Daoy (cell line): ENCODE measurements at regions not wholly inside any gene's neighbourhood (a gene's known extent, or its start where the extent isn't known, plus 50 kb on each side); places are given as distances from the start of the nearest gene placed in this dataset.

Source experiments
- DNase-seq: peaks from one replicate; pipeline ENCODE4 v3.0.0-alpha.2; 2015; ENCODE audit warnings: low read depth

DNA sequence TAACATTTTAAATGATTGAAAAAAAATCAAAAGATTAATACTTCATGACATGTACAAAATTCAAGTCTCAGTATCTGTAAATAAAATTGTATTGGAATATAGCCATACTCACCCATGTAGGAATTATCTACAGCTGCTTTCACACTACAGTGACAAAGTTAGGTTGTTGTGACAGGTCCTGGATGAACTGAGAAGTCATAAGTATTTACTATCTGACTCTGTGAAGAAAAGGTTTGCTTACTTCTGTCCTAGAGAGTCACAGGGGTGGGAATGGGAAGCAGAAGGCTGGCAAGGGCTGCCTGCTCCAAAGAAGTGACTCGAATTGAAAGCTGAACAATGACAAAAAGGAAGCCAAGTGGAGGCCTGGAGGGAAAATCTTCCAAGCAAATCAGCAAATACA is 155.2 kb downstream of the SLC30A10 start:
- no peak for DNase-seq

DNA sequence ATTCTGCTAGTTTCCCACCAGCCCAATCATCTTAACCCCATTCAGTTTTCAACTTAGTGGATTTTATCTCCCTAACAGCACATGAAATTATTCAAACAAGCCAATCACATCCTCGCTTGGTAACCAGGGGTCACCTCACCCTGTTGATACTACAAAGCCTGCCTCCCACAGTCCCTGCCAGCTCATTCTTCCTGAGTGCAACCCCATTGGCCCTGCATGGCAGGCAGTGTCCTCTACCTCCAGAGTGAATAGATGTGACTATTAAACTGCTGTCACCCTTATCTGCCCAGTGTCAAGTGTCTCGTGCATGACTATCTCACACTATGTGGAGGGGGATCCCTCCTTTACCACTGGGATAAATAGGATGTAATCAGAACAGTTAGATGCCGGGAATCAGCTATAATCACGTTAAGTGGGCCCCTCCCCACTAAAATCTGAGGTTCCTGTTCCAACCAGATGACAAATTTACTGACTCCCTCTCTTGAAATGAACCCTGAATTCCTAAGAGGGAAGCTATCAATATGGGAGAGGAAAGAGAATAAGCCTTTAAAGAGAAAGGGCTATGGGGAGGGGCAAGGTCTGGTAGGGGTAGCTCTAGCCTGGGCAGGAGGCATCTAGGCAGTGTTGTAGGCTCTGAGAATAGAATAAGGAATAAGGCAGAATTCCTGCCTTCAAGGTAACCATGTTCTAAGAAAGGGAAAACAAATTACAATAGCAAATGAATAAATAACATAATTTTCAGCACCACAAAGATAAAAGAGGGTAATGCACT is 155.9 kb downstream of the SLC30A10 start:
- peak; percentile 67 for DNase-seq

DNA sequence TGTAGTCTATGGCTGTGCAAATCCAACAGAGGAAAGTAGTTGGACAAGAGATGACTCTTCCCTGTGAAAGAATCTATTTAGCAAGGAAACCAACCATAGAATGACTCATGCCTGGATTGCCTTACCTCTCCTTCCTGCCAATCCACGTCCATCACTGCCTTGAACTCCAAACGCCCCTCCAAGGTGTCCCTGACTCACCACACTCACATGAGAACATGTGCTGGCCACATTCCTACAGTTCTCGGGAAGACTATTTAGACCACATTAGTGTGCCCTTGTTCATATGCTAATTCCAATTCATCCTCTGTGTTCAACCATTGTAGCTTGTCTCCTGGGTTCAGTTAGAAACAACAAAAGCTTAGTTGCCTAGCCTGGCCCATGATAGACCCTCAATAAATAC is 157.3 kb downstream of the SLC30A10 start:
- peak; percentile 98 for DNase-seq

DNA sequence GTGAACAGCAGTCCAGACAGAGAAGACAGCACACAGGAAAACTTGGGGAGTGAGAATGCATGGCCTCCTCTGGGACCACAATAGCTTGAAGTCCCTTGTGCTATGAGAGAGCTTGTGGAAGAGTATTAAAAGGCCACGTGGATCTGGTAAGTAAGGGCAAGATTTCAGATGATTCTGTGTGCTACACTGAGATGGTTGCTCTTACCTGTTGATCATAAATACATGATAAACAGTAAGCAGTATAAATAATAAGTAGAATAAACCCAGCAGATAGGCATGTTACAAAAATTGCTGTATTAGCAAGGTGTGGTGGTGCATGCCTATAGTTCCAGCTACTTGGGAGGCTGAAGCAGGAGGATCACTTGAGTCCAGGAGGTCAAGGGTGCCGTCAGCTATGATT is 150.4 kb upstream of the ZC3H11B start:
- no peak for DNase-seq

DNA sequence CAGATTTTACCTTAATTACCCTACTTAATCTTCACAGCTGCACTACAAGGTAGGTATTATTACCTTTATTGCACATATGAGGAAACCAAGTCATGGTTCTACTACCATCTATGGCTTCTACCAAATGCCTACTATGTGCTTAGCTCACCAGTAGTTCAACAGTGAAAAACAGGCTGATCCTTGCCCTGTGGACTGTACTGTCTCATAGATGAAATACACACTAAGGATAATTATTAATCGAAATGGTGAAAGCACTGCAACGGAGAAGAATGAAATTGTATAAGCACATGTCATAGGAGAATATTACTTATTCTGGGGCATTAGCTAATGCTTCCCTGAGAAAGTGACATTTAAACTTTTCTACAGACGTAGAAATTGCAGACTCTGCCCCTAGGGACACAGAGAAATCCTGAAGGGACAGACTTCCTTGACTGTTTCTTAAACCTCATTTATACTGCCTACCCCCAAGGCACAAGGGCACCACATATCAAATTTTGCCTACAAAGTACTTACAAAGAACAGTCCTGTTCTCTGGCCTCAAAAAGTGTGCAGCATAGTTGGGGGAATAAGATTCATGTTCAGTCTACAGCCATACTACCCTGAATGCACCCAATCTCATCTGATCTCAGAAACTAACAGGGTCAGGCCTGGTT is 148.4 kb upstream of the ZC3H11B start:
- no peak for DNase-seq

DNA sequence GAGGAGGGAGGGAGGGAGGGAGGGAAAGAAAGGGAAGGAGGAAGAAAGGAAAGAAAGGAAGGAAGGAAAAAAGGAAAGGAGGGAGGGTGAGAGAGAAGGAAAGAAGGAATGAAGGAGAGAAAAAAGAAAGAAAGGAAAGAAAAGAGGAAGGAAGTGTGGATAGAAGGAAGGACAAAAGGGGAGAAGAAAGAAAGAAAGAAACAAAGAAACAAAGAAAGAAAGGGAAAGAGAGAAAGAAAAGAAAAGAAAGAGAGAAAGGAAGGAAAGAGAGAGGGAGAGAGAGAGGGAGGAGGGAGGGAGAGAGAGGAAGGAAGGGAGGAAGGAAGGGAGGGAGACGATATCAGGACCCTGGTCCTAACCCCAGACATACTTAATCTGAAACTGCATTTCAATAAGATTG is 146.2 kb upstream of the ZC3H11B start:
- no peak for DNase-seq

DNA sequence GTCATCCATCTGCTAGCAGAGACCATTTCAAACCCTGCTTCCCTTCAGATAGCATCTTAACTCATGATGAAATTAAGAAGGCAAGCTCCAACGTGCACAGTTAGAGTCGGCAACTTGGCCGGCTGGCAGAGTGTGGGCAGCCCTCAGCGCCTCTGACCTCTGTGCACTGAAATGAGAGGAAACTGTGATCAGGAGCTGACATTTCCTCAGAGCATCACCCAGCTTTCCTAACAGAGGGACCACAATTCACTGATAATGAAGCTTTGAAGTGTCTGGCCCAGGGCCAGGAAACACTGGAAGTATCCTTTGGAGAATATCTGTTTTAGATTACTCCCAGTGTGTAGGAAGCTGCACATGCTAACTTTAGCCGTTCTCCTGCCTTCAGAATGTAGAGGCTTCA is 145.0 kb upstream of the ZC3H11B start:
- DNase-seq: no peak

DNA sequence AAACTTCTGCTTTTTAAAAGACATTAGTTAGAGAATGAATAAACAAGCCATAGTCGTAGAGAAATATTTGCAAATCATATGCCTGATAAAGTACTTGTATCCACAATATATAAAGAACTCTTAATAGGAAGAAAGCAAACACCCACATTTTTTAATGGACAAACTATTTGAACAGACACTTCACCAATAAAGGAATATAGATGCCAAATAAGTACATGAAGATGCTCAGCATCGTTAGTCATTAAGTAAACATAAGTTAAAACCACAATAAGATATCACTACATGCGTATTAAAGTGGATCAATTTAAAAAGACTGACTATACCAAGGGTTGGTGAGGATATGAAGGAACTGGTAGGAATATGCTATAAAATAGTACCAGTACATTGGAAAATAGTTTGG is 142.3 kb upstream of the ZC3H11B start:
- DNase-seq: no peak

DNA sequence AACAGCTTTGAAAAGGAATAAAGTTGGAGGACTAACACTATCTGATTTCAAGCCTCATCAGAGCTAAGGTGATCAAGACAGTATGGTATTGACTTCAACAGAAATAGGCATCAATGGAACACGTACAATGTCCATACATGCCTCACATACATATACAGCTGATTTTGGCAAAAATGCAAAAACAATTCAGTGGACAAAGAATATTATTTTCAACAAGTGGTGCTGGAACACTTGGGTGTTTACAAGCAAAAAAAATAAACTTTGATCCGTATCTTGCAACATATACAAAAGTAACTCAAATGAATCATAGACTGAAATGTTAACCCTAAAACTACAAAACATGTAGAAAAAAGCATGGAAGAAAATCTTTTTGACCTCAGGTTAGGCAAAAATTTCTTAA is 141.9 kb upstream of the ZC3H11B start:
- DNase-seq: no peak

DNA sequence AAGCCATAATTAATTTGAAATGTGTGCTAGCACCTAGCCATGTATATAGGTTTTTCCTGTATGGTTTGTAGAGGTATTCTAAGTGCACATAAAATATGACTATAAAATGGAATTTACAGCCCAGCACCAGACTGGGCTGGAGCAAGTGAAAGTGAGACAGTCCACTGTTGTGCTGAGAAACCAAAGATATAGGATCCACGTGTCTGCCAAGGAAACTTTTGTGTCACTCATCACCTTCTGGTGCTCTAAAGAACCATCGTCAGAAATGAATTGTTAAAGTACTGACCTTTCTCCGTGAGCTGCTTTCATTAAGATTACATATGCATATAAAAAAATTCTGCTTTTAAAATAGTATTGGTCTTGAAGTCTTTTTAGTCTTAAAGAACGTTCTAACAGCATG is 141.0 kb upstream of the ZC3H11B start:
- DNase-seq: no peak

DNA sequence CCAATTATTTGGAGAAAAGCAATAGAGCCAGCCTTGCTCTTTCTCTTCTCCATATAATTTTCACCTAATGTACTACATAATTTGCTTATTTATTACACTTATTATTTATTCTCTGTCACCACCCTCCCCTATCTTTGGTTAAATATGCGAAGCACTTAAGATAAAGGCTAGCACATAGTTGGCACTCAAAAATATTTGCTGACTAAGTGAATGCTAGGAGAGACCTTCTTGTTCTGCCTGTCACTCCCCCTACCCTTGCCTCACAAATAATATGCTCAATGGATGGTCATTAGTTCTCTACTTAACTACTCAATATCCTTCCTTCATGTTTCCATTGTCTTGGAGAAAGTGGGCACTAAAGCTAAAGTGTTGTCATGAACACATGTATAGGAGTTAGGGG is 139.7 kb upstream of the ZC3H11B start:
- DNase-seq: no peak

DNA sequence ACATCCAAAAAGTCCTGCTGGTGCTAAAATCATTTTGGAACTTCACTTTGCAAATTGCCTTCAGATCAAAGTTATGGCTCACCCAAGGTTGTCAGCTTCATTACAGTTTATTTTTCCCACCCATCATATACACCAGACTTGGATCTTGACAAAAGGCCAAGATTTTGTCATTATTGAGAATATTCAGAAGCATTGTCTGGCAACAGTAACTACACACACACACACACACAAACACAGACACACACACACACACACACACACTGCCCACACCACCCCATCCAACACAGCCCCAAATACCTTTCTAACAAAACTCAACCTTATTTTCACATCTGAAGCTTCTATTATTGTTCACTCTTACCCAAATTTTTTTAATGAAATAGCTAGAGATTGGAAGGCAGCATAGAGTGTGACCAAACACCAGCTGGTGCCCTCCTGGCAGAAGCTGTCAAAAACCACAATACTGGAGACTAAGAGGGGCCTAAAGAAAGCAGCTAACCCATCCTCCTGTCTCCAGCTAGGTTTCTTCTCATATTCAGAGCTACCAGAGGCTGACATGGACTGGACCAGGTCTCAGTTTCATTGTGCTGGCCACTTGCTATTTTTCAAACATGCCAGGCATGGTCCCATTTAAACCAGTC is 139.1 kb upstream of the ZC3H11B start:
- no peak for DNase-seq

DNA sequence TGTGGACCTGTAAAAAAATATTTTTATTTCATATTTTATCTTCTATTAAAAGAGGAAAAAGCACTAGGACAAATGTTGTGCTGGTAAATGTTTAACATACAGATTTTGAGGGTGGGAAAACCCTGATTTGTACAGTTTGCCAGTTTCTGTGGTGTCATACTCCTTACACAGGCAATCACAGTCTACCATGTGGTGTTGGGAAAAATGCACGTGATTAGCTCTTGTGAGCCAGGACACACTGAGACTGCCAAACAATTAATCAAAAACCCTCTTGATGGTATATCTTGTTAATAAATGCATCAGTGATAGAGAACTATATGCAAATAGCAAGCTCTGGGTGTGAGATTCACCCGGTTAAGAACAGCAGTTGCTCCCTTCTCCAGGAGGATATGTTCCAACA is 136.5 kb upstream of the ZC3H11B start:
- DNase-seq: no peak

DNA sequence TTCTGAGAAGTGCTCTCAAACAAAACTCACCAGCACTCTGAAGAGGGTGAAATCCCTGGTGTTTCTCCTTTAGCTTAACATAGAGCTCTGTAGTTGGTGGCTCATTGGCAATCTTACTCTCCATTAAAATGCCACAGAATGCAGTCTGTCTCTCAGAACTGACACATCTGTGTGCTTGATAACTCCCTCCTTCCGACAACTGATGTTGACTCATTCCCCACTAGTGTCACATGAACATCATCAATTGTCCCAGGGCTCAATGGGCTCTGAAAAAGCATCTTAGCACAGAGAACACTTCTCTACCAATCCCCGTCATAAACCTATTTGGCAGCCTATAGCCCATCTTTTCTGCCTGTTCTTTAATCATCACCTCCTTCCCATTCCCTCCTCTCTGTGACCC is 133.2 kb upstream of the ZC3H11B start:
- no peak for DNase-seq

DNA sequence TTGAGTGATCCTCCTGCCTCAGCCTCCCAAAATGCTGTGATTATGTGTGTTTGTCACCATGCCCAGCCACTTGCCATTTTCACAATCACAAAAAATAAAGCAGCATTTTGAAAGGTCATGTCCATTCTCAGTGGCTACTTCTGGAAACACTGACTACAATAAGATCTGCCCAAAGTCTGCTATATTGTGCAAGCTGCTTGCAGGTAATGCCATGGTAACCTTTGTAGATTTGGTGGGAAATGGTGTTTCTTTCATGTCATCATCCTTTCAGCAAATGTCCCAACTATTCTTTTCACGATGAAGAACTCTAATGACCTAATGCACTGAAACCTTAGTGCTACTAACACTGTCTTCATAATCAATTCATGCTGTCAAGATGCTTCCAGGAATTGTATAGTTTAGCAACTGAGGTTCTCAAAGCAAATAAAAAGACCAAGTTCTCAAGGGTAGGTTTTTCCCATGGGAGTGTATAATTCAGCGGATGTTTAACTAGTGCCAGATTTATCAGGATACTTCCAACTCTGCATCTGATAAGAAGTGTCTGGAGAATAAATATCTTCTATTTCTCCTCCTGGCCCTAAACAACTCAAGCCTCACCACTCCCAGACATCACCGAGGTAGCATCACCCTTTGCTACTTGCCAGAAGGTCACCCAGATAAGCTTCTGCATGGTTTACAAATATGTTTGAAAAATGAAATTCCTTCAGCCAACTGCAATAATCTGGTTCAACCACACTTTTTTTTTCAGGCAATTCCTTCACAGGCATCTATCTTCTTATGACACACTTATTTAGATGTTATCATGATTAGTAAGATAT is 132.0 kb upstream of the ZC3H11B start:
- DNase-seq: no peak

DNA sequence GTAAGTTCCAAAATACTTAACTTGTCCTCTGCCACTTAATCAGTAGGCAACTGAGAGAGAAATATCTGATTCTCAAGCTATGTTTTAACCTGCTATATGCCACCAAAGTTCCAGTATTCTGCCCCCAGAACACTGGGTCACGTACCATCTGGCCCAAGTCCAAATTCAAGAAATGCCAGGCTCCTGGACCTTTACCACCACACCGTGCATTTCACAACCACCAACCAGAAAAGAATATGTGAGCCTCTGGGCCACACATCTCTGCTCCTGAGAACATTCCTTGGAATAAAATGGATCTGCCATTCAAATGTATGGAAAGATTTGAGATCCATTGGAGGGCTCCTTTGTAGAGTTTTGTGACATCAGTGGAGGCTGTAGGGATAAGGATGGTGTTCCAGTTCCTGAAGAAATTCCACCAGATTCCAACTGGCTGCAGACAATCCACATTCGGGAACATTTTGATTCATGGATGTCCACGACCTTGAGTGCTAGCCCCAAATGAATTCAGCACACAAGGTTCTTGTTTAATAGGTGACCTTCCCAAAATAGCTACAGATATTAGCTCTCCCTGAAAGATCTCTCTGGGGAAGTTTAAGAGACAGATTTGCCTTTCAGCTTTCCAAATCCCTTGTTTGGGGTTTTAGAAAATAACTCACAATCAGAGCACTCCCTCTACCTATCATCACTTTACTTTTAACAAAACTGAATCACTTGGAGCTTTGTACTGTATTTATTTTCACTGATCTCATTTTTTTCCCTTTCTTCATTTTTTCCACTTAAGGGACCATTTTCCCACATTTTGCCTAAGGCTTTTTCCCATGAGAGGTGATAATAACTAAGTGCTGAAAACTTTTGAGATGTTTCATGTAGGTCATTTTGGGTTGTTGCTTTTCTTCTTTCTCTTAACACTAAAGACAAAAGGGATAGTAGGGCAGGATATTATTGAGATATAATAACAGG is 128.4 kb upstream of the ZC3H11B start:
- DNase-seq: no peak

DNA sequence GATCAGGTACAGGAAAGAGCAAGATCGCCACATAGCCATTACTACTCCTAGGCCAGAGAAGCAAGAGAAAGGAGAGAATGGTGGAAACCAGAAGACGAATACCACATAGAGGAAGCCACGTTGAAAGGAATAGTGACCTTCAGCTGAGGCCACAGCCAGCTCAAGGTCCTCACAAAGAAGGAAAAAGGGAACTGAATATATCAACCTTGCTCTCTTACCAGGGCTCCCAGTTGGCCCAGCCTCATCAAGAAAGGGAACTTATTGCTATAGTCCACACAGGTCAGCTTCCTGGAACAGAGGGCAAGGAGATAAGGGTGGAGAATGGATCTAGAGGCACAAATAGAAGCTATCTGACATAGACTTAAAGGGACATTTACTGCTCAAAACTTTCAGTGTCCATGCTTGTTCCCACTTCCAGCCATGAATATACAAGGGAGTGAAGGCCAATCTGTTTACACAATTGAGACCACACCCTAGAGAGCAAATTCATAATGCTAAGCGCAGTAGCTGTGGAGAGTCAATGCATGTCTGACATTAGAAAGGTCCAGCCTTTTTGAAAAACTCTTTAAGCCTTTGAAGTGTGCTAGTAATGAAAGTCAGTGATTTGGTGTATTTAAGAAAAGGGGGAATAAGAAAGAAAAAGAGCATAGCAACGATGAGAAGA is 120.7 kb upstream of the ZC3H11B start:
- DNase-seq: no peak

DNA sequence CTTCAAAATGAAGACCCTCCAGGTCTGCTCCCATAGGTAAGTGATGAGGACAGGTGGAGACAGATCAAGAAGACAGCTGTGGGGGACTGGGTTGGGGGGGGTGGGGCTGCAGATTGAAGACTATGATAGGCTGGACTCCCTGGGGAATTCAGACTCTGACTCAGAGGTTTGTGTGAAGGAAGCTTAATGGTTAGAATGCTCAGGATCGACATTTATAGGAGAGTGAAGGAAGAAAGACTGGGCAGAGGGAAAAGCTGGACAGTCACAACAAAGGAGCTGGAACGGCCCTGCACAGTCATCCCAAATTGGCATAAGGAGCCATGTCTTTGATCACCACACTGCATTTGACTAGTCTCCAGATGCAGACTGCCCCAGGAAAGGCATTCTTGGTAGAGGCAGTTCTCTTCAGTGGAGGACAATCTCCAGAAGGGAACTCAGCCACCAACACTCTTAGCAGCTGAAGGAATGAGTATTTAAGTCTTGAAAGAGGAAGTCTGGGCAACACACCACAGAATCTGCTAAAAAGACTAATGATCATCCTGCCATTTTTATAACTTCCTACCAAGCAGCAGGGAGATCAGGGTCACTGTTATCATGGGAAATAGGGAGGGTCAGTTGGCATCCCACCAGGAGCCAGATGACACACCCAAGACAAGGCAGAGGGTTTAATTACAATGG is 120.0 kb upstream of the ZC3H11B start:
- DNase-seq: peak; percentile 30

DNA sequence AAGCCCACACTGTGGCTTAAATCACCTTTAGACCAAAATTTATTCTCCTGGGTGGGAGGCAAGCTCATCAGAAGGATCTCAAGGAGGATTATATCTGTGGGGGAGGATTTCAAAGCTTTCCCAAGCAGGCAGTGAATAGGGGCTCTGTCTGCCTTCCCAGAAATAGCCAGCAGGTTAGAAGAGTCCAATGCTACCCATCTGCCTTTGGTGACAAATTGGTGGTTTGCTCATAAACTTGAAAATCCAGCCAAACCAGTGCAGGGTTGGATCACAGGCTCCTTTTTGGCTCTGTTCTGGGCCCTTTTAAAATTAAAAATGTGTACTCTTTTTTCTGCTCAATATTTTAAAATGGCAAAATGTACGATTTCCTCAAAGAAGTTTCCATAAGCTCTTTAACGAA is 118.9 kb upstream of the ZC3H11B start:
- DNase-seq: no peak
